ENCODE measurements at regions not wholly inside any gene's neighbourhood (a gene's known extent, or its start where the extent isn't known, plus 50 kb on each side); places are given as distances from the start of the nearest gene placed in this dataset.

- peaks cover 25 to 31% (median 31%) of the 10 kb centered on the region in 3 donors for H3K27me3 Mint-ChIP-seq (ENCODE audit: low read depth in 3 of 3)
- H3K4me3 ChIP-seq (replicated peaks in 1 of 3; ENCODE audit: low read depth in 2 of 3, low read length in 3 of 3), result peak overlapping the region in 1 of 3 experiments; percentile 74
- no peaks in the 10 kb centered on the region for H3K36me3 ChIP-seq (replicated peaks in 1 of 2; ENCODE audit: control insufficient read depth in 1 of 2, insufficient read depth in 2 of 2, low read length in 2 of 2)
- peaks cover 14 to 15% of the 10 kb centered on the region in 2 donors for H3K4me1 ChIP-seq (ENCODE audit: control insufficient read depth in 1 of 2, insufficient read depth in 2 of 2, low read length in 2 of 2)
- H2AFZ ChIP-seq (ENCODE audit: insufficient read depth, low read depth, low read length, poor library complexity, severe bottlenecking), result peak overlapping the region; percentile 62
- H3K4me2 ChIP-seq (replicated peaks; ENCODE audit: extremely low read depth, low read length, poor library complexity, severe bottlenecking), result peak overlapping the region; percentile 93
- H3K9ac ChIP-seq (ENCODE audit: insufficient read depth, low read length, poor library complexity, severe bottlenecking), result peak overlapping the region; percentile 45
- no peaks in the 10 kb centered on the region for H3K9me3 ChIP-seq (replicated peaks in 1 of 2; ENCODE audit: control insufficient read depth in 1 of 2, insufficient read depth in 1 of 2, low read length in 2 of 2)
- no peak for TF ChIP-seq CTCF (IDR thresholded peaks at IDR 0.05)
- H3K4me1 Mint-ChIP-seq, result peaks cover 22% of the 10 kb centered on the region
- H3K79me2 ChIP-seq (ENCODE audit: insufficient read depth, low read length), result no peaks in the 10 kb centered on the region
- peak overlapping the region in 1 of 7 donors; percentile 28 for H3K27ac Mint-ChIP-seq
- no peak for DNase-seq
- H4K20me1 ChIP-seq (ENCODE audit: insufficient read depth, low read length), result no peaks in the 10 kb centered on the region
- intact Hi-C loops (cut with micrococcal nuclease), result no loop called here
- peaks cover 21 to 33% of the 10 kb centered on the region in 2 donors for H3K27me3 ChIP-seq (ENCODE audit: control insufficient read depth in 2 of 2, insufficient read depth in 2 of 2, low read length in 2 of 2)
- H3K4me3 Mint-ChIP-seq, result peak overlapping the region; percentile 81 to 93
- WGBS (ENCODE audit: insufficient coverage), result 41% methylated on average over 6 of the region's 9 CpGs
- H3K9me3 Mint-ChIP-seq, result peaks cover 0 to 7% (median 0%) of the 10 kb centered on the region in 7 donors
- H3K36me3 Mint-ChIP-seq, result peaks cover 8% of the 10 kb centered on the region in 2 donors
- H3K27ac ChIP-seq (ENCODE audit: low read depth in 1 of 2, low read length in 2 of 2), result no peak overlapping the region
These were observed 131.5 kb upstream of the DLX2 start for GRCh38 chr2:172233987-172234715.

GRCh38 chr2:172234716-172235691, 132.3 kb upstream of the DLX2 start:
- no peaks in the 10 kb centered on the region for H3K9me3 ChIP-seq (replicated peaks in 1 of 2; ENCODE audit: control insufficient read depth in 1 of 2, insufficient read depth in 1 of 2, low read length in 2 of 2)
- Mint-ChIP-seq H3K4me3 (peak overlapping the region; percentile 81 to 93), H3K27me3 (ENCODE audit: low read depth in 3 of 3) (peaks cover 25 to 31% (median 31%) of the 10 kb centered on the region in 3 donors), H3K9me3 (peaks cover 0 to 7% (median 2%) of the 10 kb centered on the region in 7 donors), H3K4me1 (peaks cover 22% of the 10 kb centered on the region), H3K27ac (peak overlapping the region in 1 of 7 donors; percentile 32), H3K36me3 (peaks cover 8% of the 10 kb centered on the region in 2 donors)
- H3K27ac ChIP-seq (ENCODE audit: low read depth in 1 of 2, low read length in 2 of 2), result no peak overlapping the region
- H3K9ac ChIP-seq (ENCODE audit: insufficient read depth, low read length, poor library complexity, severe bottlenecking), result peak overlapping the region; percentile 45
- H4K20me1 ChIP-seq (ENCODE audit: insufficient read depth, low read length), result no peaks in the 10 kb centered on the region
- H3K27me3 ChIP-seq (ENCODE audit: control insufficient read depth in 2 of 2, insufficient read depth in 2 of 2, low read length in 2 of 2), result peaks cover 21 to 33% of the 10 kb centered on the region in 2 donors
- H3K4me1 ChIP-seq (ENCODE audit: control insufficient read depth in 1 of 2, insufficient read depth in 2 of 2, low read length in 2 of 2), result peaks cover 14 to 15% of the 10 kb centered on the region in 2 donors
- no peak for DNase-seq
- TF ChIP-seq CTCF (IDR thresholded peaks at IDR 0.05), result no peak
- no peaks in the 10 kb centered on the region for H3K79me2 ChIP-seq (ENCODE audit: insufficient read depth, low read length)
- peak overlapping the region; percentile 11 to 74 (median 39) for H3K4me3 ChIP-seq (replicated peaks in 1 of 3; ENCODE audit: low read depth in 2 of 3, low read length in 3 of 3)
- H3K36me3 ChIP-seq (replicated peaks in 1 of 2; ENCODE audit: control insufficient read depth in 1 of 2, insufficient read depth in 2 of 2, low read length in 2 of 2), result no peaks in the 10 kb centered on the region
- intact Hi-C loops (cut with micrococcal nuclease), result no loop called here
- H3K4me2 ChIP-seq (replicated peaks; ENCODE audit: extremely low read depth, low read length, poor library complexity, severe bottlenecking), result peak overlapping the region; percentile 93
- H2AFZ ChIP-seq (ENCODE audit: insufficient read depth, low read depth, low read length, poor library complexity, severe bottlenecking), result peak overlapping the region; percentile 62
- WGBS (ENCODE audit: insufficient coverage), result 3% methylated on average over 56 of the region's 65 CpGs
